ENCODE measurements at regions not wholly inside any gene's neighbourhood (a gene's known extent, or its start where the extent isn't known, plus 50 kb on each side); places are given as distances from the start of the nearest gene placed in this dataset.

DNA sequence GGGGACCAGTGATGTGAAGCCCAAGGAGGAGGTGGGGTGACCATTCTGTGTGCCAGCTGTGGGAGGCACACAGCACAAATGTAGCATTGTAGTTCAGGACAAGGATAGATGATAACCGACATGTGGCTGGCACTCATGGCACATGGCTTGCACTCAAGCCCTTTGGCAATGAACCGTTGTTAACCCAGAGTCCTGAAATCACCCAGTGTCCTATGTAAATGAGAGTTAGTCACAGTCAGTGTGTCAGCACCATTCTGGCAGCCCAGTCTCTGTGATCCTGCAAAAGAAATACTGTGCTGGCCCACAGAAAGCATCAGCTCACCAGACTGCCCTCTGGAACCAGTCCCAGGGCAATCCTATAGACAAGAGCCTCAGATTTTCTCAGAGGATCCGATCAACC is 339.3 kb downstream of the MID1IP1 start:
- no peak for DNase-seq (ENCODE audit: low read depth)

GRCh38 chrX:39144323-39144722 is 343.1 kb downstream of the MID1IP1 start:
- no peak for DNase-seq (ENCODE audit: low read depth)

GRCh38 chrX:39144956-39145355 is 343.7 kb downstream of the MID1IP1 start:
- no peak for DNase-seq (ENCODE audit: low read depth)

DNA sequence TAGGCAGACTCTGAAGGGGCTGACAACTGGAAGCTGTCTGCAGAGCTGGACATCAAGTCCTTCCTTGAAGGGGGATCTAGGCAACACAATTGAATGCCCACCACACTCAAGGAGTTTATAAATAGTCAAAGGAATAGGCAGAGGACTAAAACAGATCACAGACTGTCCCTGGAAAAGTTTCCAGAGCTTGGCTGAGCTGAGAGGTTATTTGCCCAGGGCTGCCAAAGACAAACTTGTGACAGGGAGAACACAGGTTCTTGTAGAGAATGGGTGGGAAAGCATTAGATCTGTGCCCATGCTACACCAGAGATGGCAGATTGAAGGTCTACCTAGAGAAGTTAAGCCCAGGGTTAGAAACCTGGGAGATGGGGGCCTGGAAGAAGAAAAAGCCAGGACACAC is 344.6 kb downstream of the MID1IP1 start:
- DNase-seq (ENCODE audit: low read depth) = no peak

DNA sequence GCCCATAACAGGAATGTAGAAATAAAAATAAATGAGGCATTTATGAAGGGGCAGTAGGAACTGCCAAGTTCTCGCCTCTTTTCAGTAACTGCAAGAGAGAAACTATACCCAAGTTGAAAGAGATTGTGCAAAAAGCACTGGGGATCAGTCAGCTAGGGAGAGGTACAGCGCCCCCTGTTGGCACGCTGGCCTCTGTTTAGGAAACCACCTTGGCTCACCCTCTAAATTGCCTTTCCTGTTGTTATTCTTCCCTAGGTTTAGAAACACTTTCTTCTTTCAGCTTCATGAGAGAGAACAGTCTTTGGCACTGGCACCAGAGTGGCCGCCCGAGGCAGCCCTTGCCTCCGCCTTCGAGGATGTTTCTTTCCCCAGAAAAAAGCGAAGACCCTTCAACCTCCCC is 348.5 kb downstream of the MID1IP1 start:
- DNase-seq (ENCODE audit: low read depth) = peak; percentile 42

DNA sequence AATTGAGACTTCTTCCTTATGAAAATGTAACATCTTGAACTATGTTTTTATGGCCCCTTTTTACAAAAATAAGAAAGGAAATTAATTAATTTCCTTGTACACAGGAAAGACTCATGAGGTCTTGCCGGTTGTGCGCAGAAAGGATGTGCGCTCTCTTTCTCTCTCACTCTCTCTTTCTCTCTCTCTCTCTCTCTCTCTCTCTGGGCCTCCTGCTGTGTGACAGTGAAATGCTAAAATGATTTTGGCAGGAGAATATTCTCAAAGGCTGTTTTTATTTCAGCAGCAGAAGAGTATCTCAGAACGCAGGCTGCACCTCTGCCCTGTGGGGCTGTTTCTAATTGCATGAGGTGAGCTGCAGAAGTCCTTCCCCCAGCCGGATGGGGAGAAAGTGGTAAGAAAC is 349.0 kb downstream of the MID1IP1 start:
- no peak for DNase-seq (ENCODE audit: low read depth)

- no peak for DNase-seq (ENCODE audit: low read depth)
These were observed 349.4 kb downstream of the MID1IP1 start for GRCh38 chrX:39150621-39151020.

- DNase-seq (ENCODE audit: low read depth) = peak; percentile 4
These were observed 350.9 kb downstream of the MID1IP1 start for GRCh38 chrX:39152106-39152649.

DNA sequence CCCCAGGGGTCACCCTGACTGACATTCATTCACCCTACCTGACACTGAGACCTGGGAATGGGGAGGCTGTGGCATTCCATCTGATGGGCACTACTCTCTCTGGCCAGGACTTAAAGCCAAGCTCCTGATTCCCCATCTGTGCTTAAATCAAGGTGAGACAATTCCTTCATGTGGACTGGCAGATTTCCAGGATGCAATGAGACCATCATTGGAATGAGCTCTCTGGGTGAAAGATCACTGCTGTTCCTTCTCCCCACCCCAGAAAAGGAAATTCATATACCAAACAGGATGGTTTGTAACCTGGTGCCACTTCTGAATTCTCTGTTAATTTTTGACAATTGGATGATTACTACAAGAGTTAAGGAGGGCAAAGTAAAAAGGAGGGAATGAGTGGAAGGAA is 354.8 kb downstream of the MID1IP1 start:
- no peak for DNase-seq (ENCODE audit: low read depth)

DNA sequence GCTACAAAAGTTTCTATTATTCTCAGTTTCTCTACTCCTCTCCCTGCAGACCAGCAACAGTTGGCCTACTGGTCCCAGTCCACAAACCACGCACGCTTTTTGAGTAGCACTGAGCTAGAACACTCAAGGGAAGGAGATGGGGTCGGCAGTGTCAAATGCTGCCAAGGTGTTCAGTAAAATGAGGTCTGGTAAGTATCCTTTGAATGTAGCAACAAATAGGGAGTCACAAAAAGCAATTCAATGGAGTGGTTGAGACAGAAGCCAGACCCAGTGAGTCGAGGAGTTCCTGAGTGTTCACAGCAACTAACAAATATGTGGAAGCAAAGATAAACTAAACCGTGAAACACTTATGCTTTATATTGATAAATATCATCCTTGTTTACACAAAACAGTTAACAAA is 355.7 kb downstream of the MID1IP1 start:
- no peak for DNase-seq (ENCODE audit: low read depth)

DNA sequence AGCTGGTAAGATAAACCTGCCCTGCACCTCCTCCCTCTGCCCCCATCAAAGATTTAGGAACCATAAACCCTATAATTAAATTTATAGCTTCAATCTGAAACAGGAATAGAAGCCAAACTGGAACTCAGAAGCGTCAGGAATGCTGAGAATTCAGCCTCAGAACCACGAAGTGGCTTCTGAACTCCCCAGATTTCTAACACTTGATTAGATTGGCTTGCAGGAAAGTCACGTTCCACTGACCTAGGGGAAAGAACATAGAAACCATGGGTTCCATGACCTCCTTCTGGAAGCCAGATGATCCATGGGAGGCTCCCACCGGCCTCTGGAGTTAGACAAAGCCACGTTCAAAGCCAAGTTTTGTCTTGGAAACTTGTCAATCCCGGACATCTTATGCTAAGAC is 356.5 kb downstream of the MID1IP1 start:
- peak; percentile 64 for DNase-seq (ENCODE audit: low read depth)

- peak; percentile 88 for DNase-seq (ENCODE audit: low read depth)
These were observed 357.8 kb downstream of the MID1IP1 start for GRCh38 chrX:39158801-39159657.

DNA sequence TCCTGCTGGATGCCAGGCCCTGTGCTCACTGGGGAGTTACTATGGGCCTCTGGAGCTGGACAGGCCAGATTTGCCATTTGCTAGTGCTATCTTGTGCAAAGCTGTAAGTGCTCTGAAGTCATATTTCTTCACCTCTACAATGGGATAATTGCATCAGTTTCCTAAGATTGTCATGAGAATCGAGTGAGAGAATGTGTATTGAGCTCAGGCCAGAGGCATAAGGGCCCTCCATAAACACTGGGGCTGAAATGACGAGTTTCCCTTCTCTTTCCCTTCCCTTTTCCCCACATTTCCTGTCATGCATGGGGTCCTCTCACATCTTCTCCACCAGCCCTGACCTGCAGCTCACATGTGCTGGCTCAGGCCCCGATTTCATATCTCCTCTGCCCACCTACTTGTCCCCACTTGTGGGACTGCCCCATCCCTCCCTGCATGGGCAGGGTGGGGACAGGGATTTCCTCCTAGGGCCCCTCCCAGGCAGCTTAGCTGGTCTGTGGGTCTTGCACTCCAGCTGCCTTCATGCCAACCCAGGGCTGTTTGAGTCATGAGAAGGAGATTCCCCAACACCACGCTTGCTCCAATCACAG is 358.8 kb downstream of the MID1IP1 start:
- DNase-seq (ENCODE audit: low read depth) = no peak

DNA sequence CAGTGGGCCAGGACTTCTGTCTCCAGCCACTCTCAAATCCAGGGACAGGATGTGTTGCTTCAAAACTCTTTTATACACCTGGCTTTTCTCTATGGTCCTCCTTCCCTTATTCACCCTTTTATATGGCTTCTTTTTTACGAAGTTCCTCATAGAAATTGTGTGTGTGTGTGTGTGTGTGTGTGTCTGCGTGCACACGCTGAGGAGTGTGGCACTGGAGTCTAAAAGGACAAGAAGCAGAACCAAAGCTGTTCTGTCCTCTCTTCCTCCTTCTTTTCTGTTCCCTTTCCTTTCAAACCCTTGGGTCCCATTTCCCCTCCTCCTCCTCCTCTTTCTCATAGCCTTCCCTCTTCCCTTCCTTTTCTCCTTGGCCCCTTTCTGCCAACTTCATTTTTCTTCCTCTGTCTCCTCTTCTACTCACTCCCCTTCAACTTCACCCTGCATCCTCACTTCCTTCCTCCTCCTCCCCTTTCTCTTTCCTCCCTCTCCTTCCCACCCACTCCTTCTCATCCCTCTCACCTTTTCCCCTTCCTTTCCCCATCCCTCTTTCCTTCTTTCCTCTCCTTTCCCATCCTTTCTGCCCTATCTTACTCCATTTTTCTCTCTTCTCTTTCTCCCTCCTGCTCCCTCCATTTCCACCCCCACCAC is 360.5 kb downstream of the MID1IP1 start:
- no peak for DNase-seq (ENCODE audit: low read depth)

- DNase-seq (ENCODE audit: low read depth) = no peak
These were observed 361.1 kb downstream of the MID1IP1 start for GRCh38 chrX:39162322-39162735.

GRCh38 chrX:39163581-39164126 is 362.4 kb downstream of the MID1IP1 start:
- no peak for DNase-seq (ENCODE audit: low read depth)

DNA sequence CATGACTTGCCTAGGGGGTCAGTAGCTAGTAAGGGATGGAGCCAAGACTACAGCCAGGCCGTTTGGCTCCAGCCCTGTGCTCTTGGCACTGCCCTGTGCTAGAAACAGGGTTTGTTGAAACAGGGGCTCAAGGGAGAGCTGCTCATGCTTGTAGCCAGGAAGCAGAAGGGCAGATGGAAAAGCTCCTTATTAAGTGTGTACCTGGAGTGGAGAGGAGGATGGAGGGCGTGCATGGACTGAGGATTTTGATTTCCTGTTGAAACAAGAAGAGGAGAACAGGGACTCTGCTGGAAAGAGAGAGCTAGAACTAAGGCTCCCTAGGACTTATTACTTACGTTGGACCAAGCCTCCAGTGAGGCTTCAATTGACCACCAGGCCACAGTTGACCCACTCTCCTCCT is 363.0 kb downstream of the MID1IP1 start:
- DNase-seq (ENCODE audit: low read depth) = no peak

GRCh38 chrX:39165185-39165584 is 363.9 kb downstream of the MID1IP1 start:
- DNase-seq (ENCODE audit: low read depth) = no peak

GRCh38 chrX:39165773-39166172 is 364.5 kb downstream of the MID1IP1 start:
- DNase-seq (ENCODE audit: low read depth) = no peak

DNA sequence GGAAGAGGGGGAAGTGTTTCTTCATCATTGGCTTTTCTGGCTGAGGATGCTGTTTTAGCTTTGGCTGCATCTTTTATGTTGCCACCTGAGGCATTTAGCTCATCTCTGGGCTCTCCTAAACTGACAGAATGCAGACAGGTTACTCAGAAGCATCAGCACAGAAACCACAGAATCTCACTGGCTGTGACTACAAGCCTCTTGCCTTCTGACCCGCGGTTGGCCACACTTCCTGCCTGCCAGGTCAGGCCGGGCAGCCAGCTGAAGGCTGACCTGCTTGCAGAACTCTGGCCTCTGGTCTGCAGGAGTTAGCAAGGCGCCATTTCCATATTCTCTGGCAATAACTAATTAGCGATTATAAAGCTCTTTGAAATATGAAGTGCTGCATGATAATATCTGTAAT is 366.5 kb downstream of the MID1IP1 start:
- no peak for DNase-seq (ENCODE audit: low read depth)

GRCh38 chrX:39168609-39169008 is 367.4 kb downstream of the MID1IP1 start:
- no peak for DNase-seq (ENCODE audit: low read depth)

DNA sequence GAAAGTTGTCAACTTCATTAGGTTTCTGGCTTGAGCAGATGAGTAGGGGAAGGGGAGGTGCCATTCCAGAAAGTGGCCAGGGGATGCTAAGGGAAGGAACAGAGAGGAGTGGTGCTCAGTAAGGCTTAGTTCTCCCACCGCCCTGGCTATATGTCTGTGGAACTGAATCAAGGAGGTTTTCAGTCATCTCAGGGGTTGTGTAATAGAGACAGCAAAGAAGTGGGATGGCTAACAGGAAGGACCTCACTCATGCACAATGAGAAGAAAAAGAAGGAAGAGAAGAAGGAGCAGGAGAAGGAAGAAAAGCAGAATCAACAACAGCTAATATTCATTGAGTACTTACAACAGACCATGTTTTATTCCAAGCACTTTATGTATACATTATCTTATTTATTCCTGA is 368.7 kb downstream of the MID1IP1 start:
- no peak for DNase-seq (ENCODE audit: low read depth)

DNA sequence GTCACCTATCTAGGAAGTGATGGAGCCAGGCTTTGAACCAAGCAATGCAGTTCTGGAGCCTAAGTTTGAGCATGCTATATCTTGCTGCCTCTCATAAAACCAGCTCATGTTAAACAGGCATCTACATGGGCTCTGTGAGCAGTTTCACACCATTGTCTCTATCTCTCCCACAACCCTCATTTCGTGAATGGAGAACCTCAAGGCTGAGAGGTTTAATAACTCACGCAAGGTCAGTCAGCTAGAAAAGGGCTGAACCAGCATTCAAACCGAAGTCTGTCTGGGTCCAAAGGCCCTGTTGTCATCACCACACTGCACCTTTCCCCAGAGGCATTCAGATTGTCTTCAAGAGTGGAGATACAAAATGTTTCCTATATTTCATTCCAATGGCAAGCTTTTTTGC is 369.2 kb downstream of the MID1IP1 start:
- DNase-seq (ENCODE audit: low read depth) = no peak

All from EH (cell line).